Stimulated activated naive CD8-positive, alpha-beta T cell treated with anti-CD3 and anti-CD28 coated beads, Interleukin-15, Interleukin-2, amounts not matched to agents 100 U/mL and 50 U/mL, for 24 hours (primary cell): ENCODE measurements at regions not wholly inside any gene's neighbourhood (a gene's known extent, or its start where the extent isn't known, plus 50 kb on each side); places are given as distances from the start of the nearest gene placed in this dataset.

Source experiments
- ATAC-seq: fragments of 150-1000 bp; cut with Tn5 transposase; one replicate; pipeline ENCODE4 v1.10.0; 2021
- DNase-seq: peaks from one replicate; pipeline ENCODE4 v3.0.0; 2021

- no peak for ATAC-seq
- DNase-seq = no peak
Observed at GRCh38 chr17:65405563-65405962, 155.9 kb downstream of the AXIN2 start.

GRCh38 chr17:65404761-65405160, 156.7 kb downstream of the AXIN2 start:
- ATAC-seq = no peak

GRCh38 chr17:65403626-65404025, 157.8 kb downstream of the AXIN2 start:
- DNase-seq (no peak), ATAC-seq (no peak)

More at GRCh38 chr17:65404761-65405160, 156.7 kb downstream of the AXIN2 start:
- no peak for DNase-seq

- DNase-seq (no peak), ATAC-seq (no peak)
Observed at GRCh38 chr17:65402513-65403496, 158.6 kb downstream of the AXIN2 start.

- ATAC-seq = no peak
- DNase-seq = no peak
Observed at GRCh38 chr17:65401561-65401960, 159.9 kb downstream of the AXIN2 start.

GRCh38 chr17:65400701-65401100, 160.7 kb downstream of the AXIN2 start:
- DNase-seq = no peak
- no peak for ATAC-seq

- no peak for ATAC-seq
- no peak for DNase-seq
Observed at GRCh38 chr17:65398040-65398787, 163.2 kb downstream of the AXIN2 start.

- DNase-seq = no peak
- ATAC-seq = no peak
Observed at GRCh38 chr17:65395924-65396323, 165.5 kb downstream of the AXIN2 start.

GRCh38 chr17:65394811-65395472, 166.5 kb downstream of the AXIN2 start:
- ATAC-seq (no peak), DNase-seq (no peak)

- ATAC-seq (no peak), DNase-seq (no peak)
Observed at GRCh38 chr17:65393514-65393913, 167.9 kb downstream of the AXIN2 start.

GRCh38 chr17:65389949-65390348, 171.5 kb downstream of the AXIN2 start:
- ATAC-seq = peak; percentile 59
- DNase-seq = no peak

- ATAC-seq (no peak), DNase-seq (no peak)
Observed at GRCh38 chr17:65389426-65389825, 172.0 kb downstream of the AXIN2 start.

- DNase-seq (no peak), ATAC-seq (no peak)
Observed at GRCh38 chr17:65388911-65389310, 172.5 kb downstream of the AXIN2 start.

- ATAC-seq = no peak
- DNase-seq = no peak
Observed at GRCh38 chr17:65387322-65387721, 174.1 kb downstream of the AXIN2 start.

- no peak for DNase-seq
- ATAC-seq = no peak
Observed at GRCh38 chr17:65385726-65386125, 175.7 kb downstream of the AXIN2 start.

GRCh38 chr17:65385071-65385470, 176.4 kb downstream of the AXIN2 start:
- DNase-seq (no peak), ATAC-seq (no peak)

GRCh38 chr17:65381152-65381551, 180.3 kb downstream of the AXIN2 start:
- DNase-seq (no peak), ATAC-seq (no peak)

GRCh38 chr17:65374966-65375365, 186.5 kb downstream of the AXIN2 start:
- ATAC-seq (no peak), DNase-seq (no peak)

GRCh38 chr17:65371702-65372101, 189.7 kb downstream of the AXIN2 start:
- ATAC-seq (no peak), DNase-seq (no peak)

- ATAC-seq (peak; percentile 58), DNase-seq (peak; percentile 20)
Observed at GRCh38 chr17:65370669-65371131, 190.7 kb downstream of the AXIN2 start.

- DNase-seq (no peak), ATAC-seq (no peak)
Observed at GRCh38 chr17:65368341-65368740, 193.1 kb downstream of the AXIN2 start.

- ATAC-seq = peak; percentile 63
- DNase-seq = peak; percentile 76
Observed at GRCh38 chr17:65366102-65366844, 195.2 kb downstream of the AXIN2 start.
